GM12878 (cell line): ENCODE measurements at regions not wholly inside any gene's neighbourhood (a gene's known extent, or its start where the extent isn't known, plus 50 kb on each side); places are given as distances from the start of the nearest gene placed in this dataset.

Experiments
- ATAC-seq: fragments of 200-7000 bp; cut with Tn5 transposase; 3 replicates; pipeline ENCODE4 v1.9.1; 2020; ENCODE audit warnings: mild to moderate bottlenecking, moderate library complexity
- BruUV-seq: library from RNA; stranded (reverse); fragments of 400-500 nt; replicated peaks from 2 replicates; lab custom pipeline; 2021; lab: Mats Ljungman, UMichigan
- CTCF ChIA-PET: fragments of 300-600 bp; sonication (Branson Sonifier 250); formaldehyde crosslinking; extraction: SDS; loops from one replicate; lab custom pipeline; 2021; ENCODE audit warnings: inconsistent platforms; lab: Yijun Ruan, JAX
- POLR2A ChIA-PET: fragments of 350-600 bp; formaldehyde crosslinking; extraction: SDS; loops from one replicate; lab custom pipeline; 2021; ENCODE audit warnings: inconsistent platforms; lab: Charles Lee
- RAD21 ChIA-PET: fragments of 300-600 bp; sonication (Branson Sonifier 250); formaldehyde crosslinking; loops from one replicate; lab custom pipeline; 2023; ENCODE audit warnings: antibody characterized with exemption; ENCODE audit not compliant: unreplicated experiment; lab: Charles Lee
- SMC1A ChIA-PET: fragments of 300-600 bp; sonication (Branson Sonifier 250); formaldehyde crosslinking; loops from one replicate; lab custom pipeline; 2023; ENCODE audit not compliant: unreplicated experiment, uncharacterized antibody; lab: Charles Lee
- DNase-seq: peaks from one replicate; pipeline ENCODE4 v3.0.0-alpha.2; 2011; ENCODE audit warnings: low read depth, low spot score
- FAIRE-seq: peaks from 3 replicates; lab custom pipeline; 2011; peaks lifted over from hg19 to GRCh38; lab: Jason Lieb, UNC
- H2AFZ ChIP-seq: 2 replicates; pipeline ENCODE4 v1.6.0; 2011; ENCODE audit warnings: low read depth, low read length, control low read depth; ENCODE audit not compliant: control insufficient read depth
- H3K27ac ChIP-seq: 2 replicates; pipeline ENCODE4 v1.5.1; 2011; ENCODE audit warnings: control low read depth; ENCODE audit not compliant: control insufficient read depth, insufficient read depth
- H3K27me3 ChIP-seq, 2 experiments: replicated peaks in 1 of 2; 2 replicates each; pipeline versions ENCODE4 v1.6.0 to v1.6.1; 2011; ENCODE audit warnings: low read length in 1 of 2; ENCODE audit not compliant: control insufficient read depth in 2 of 2, insufficient read depth in 2 of 2
- H3K36me3 ChIP-seq, 2 experiments: 2 replicates each; pipeline ENCODE4 v1.5.1; 2011; ENCODE audit warnings: low read length in 1 of 2; ENCODE audit not compliant: control insufficient read depth in 2 of 2, insufficient read depth in 2 of 2
- H3K4me1 ChIP-seq: 2 replicates; pipeline ENCODE4 v1.6.1; 2011; ENCODE audit warnings: mild to moderate bottlenecking, low read length, moderate library complexity, mixed read lengths; ENCODE audit not compliant: control insufficient read depth, insufficient read depth
- H3K4me2 ChIP-seq: 2 replicates; pipeline ENCODE4 v1.6.0; 2011; ENCODE audit warnings: control low read depth; ENCODE audit not compliant: control insufficient read depth, insufficient read depth
- H3K4me3 ChIP-seq: fragments of 200-600 bp; sonication (generic); 2 replicates; pipeline ENCODE4 v1.5.1; 2016
- H3K79me2 ChIP-seq: 2 replicates; pipeline ENCODE4 v1.6.0; 2011; ENCODE audit warnings: low read length; ENCODE audit not compliant: control insufficient read depth, insufficient read depth
- H3K9ac ChIP-seq: 2 replicates; pipeline ENCODE4 v1.8.0; 2011; ENCODE audit warnings: low read length, control low read depth, mixed read lengths; ENCODE audit not compliant: control insufficient read depth, insufficient read depth
- H3K9me3 ChIP-seq: replicated peaks from 3 replicates; pipeline ENCODE4 v1.5.1; 2011; ENCODE audit warnings: mild to moderate bottlenecking, low read length; ENCODE audit not compliant: control insufficient read depth, insufficient read depth
- H4K20me1 ChIP-seq: 2 replicates; pipeline ENCODE4 v1.6.0; 2011; ENCODE audit not compliant: control insufficient read depth, insufficient read depth
- IKZF1 ChIP-seq: fragments of 450-650 bp; conservative IDR thresholded peaks from 2 replicates; pipeline ENCODE4 v1.6.1; 2017; ENCODE audit warnings: antibody characterized with exemption, mild to moderate bottlenecking
- NFXL1 ChIP-seq: fragments of 450-650 bp; IDR thresholded peaks from 2 replicates; pipeline ENCODE4 v1.6.1; 2017; ENCODE audit warnings: antibody characterized with exemption, mild to moderate bottlenecking, borderline replicate concordance
- SP1 ChIP-seq: IDR thresholded peaks from one replicate; pipeline ENCODE4 v1.6.1; 2011; ENCODE audit warnings: low read depth, low read length
- SPI1 ChIP-seq: IDR thresholded peaks from 2 replicates; pipeline ENCODE4 v1.6.1; 2011; ENCODE audit warnings: low read depth, mild to moderate bottlenecking, low read length, moderate library complexity, borderline replicate concordance; ENCODE audit not compliant: insufficient read depth
- WGBS: methylation state at CpG from one replicate; pipeline ENCODE4 v1.1.6; 2016; ENCODE audit warnings: low lambda C conversion rate; ENCODE audit not compliant: insufficient replicate concordance, insufficient coverage; ENCODE audit errors: missing lambda C conversion rate; 5-methylcytosine and 5-hydroxymethylcytosine counted together
- in situ Hi-C: fragments of 300-500 bp; cut with MboI; formaldehyde crosslinking; loops from 9 replicates; pipeline ENCODE4 v1.14.3; 2018; ENCODE audit warnings: mixed read lengths
- intact Hi-C: fragments of 100-400 bp; cut with micrococcal nuclease; formaldehyde crosslinking; loops from one replicate; pipeline ENCODE4 v1.14.2; 2022; ENCODE audit not compliant: unreplicated experiment

GRCh38 chr18:14922965-14923565 lies 175.1 kb downstream of the ANKRD30B start:
- intact Hi-C loops (no loop called here), in situ Hi-C loops (no loop called here)
- ChIA-PET CTCF (no interaction called here), POLR2A (no interaction called here), RAD21 (no interaction called here), SMC1A (no interaction called here)
- no peaks in the 10 kb centered on the region for H4K20me1 ChIP-seq
- H3K36me3 ChIP-seq = no peaks in the 10 kb centered on the region
- H3K27ac ChIP-seq = no peak overlapping the region
- DNase-seq (no peak), ATAC-seq (no peak), FAIRE-seq (no peak)
- no peaks in the 10 kb centered on the region; the same call in 2 of the 3 replicates for H3K9me3 ChIP-seq
- no peaks in the 10 kb centered on the region for H3K4me1 ChIP-seq
- no peak overlapping the region for H3K4me3 ChIP-seq
- H2AFZ ChIP-seq = no peak overlapping the region
- no peak overlapping the region for H3K9ac ChIP-seq
- no peak overlapping the region for H3K4me2 ChIP-seq
- H3K79me2 ChIP-seq = no peaks in the 10 kb centered on the region
- BruUV-seq = no TSS peak
- H3K27me3 ChIP-seq = no peaks in the 10 kb centered on the region
- 0% methylated on average over 3 of the region's 4 CpGs for WGBS
- TF ChIP-seq NFXL1 (no peak), SPI1 (no peak)

DNA sequence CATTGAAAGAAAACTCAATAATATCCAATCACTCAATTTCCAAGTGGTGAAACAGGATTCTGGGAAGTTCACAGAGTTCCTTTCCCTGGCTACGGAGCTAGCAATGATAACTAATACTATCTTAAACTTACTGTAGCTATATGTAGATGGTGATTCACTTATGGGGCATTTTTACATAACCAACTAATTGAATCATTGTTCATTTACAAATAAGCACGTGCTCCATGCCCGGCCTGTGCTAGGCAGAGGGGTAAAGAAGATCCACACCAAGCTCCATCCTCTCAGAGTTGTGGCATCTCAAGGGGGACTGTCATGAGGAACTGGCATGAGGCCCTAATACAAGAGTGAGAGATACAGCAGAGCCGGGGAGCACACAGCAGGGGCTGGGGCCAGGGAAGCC lies 176.3 kb downstream of the ANKRD30B start:
- Histone ChIP-seq H2AFZ (no peak overlapping the region), H3K9me3 (no peaks in the 10 kb centered on the region; the same call in 2 of the 3 replicates), H3K9ac (no peak overlapping the region), H3K27me3 (no peaks in the 10 kb centered on the region), H3K4me3 (no peak overlapping the region), H3K4me2 (no peak overlapping the region), H3K36me3 (no peaks in the 10 kb centered on the region), H3K79me2 (no peaks in the 10 kb centered on the region), H3K4me1 (no peaks in the 10 kb centered on the region), H3K27ac (no peak overlapping the region), H4K20me1 (no peaks in the 10 kb centered on the region)
- SMC1A ChIA-PET = no interaction called here
- in situ Hi-C loops = no loop called here
- RAD21 ChIA-PET = no interaction called here
- no TSS peak for BruUV-seq
- POLR2A ChIA-PET = no interaction called here
- FAIRE-seq (no peak), ATAC-seq (no peak), DNase-seq (no peak)
- CTCF ChIA-PET = interaction anchor here (0.7 kb wide), 1 partner anchor 1368 kb away, joined by 3 read pairs; no protein-coding TSS in a partner anchor
- TF ChIP-seq SP1 (no peak), IKZF1 (no peak)
- intact Hi-C loops = no loop called here
- 5% methylated on average over 4 of the region's 4 CpGs for WGBS
